Stimulated activated memory B cell treated with anti-CD40 and anti-IgM and Interleukin-4, amounts not matched to agents 10 μg/mL and 1 μg/mL and 100 μg/mL, for 72 hours (primary cell): ENCODE measurements at regions not wholly inside any gene's neighbourhood (a gene's known extent, or its start where the extent isn't known, plus 50 kb on each side); places are given as distances from the start of the nearest gene placed in this dataset.
"Not testable (repeated sequence)": the region's sequence is repeated elsewhere in the genome, so short reads cannot be mapped to it uniquely, and the experiment has no call there.

Experiments used
- ATAC-seq: fragments of 150-1000 bp; cut with Tn5 transposase; 2 replicates; pipeline ENCODE4 v1.10.0; 2021
- H3K27ac Mint-ChIP-seq: one replicate; pipeline ENCODE4 v1.8.0; 2022; ENCODE audit warnings: mild to moderate bottlenecking, mixed read lengths
- H3K27me3 Mint-ChIP-seq: one replicate; pipeline ENCODE4 v1.8.0; 2022; ENCODE audit warnings: mixed read lengths
- H3K36me3 Mint-ChIP-seq: one replicate; pipeline ENCODE4 v1.8.0; 2022; ENCODE audit warnings: mixed read lengths
- H3K4me1 Mint-ChIP-seq: one replicate; pipeline ENCODE4 v1.8.0; 2022; ENCODE audit warnings: mixed read lengths
- H3K4me3 Mint-ChIP-seq: one replicate; pipeline ENCODE4 v1.8.0; 2022; ENCODE audit warnings: mild to moderate bottlenecking, moderate library complexity, mixed read lengths
- H3K9me3 Mint-ChIP-seq: one replicate; pipeline ENCODE4 v1.8.0; 2022; ENCODE audit warnings: mixed read lengths

DNA sequence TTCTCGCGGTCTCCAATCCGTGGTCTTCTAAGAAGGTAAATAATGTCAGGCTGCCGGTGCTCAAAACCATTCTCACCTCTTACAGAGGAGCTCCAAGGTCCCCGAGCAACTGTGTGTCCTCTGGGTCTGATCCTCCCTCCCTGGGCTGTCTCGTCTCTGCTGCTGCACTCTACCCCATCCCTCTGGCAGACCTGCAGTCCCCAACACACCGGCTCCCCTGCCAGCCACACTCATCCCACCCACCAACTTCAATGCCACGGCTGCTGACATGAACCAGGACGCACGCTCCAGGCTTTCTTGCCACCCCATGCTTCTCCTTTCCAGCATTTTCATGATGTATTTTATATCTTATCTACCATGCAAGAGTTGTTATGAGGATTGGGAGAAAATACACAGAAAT is 559.5 kb upstream of the SALL3 start:
- Mint-ChIP-seq H3K27me3 (peaks cover 9% of the 10 kb centered on the region), H3K27ac (no peak overlapping the region), H3K9me3 (no peaks in the 10 kb centered on the region), H3K4me1 (no peaks in the 10 kb centered on the region), H3K36me3 (no peaks in the 10 kb centered on the region), H3K4me3 (no peak overlapping the region)
- ATAC-seq = no peak

GRCh38 chr18:78421392-78421791 is 558.2 kb upstream of the SALL3 start:
- Mint-ChIP-seq H3K4me3 (no peak overlapping the region), H3K4me1 (no peaks in the 10 kb centered on the region), H3K9me3 (no peaks in the 10 kb centered on the region), H3K27me3 (peaks cover 9% of the 10 kb centered on the region), H3K27ac (no peak overlapping the region), H3K36me3 (no peaks in the 10 kb centered on the region)
- peak; percentile 43 for ATAC-seq

- Mint-ChIP-seq H3K27me3 (peaks cover 9% of the 10 kb centered on the region), H3K4me1 (no peaks in the 10 kb centered on the region), H3K27ac (no peak overlapping the region), H3K36me3 (no peaks in the 10 kb centered on the region), H3K9me3 (no peaks in the 10 kb centered on the region), H3K4me3 (no peak overlapping the region)
- ATAC-seq = no peak
Observed at GRCh38 chr18:78422336-78422735, 557.3 kb upstream of the SALL3 start.

- H3K27me3 Mint-ChIP-seq = peaks cover 9% of the 10 kb centered on the region
- H3K36me3 Mint-ChIP-seq = no peaks in the 10 kb centered on the region
- H3K4me3 Mint-ChIP-seq = no peak overlapping the region
- ATAC-seq = no peak
- H3K9me3 Mint-ChIP-seq = no peaks in the 10 kb centered on the region
- no peak overlapping the region for H3K27ac Mint-ChIP-seq
- no peaks in the 10 kb centered on the region for H3K4me1 Mint-ChIP-seq
Observed at GRCh38 chr18:78423811-78424210, 555.8 kb upstream of the SALL3 start.

- no peak overlapping the region for H3K27ac Mint-ChIP-seq
- no peaks in the 10 kb centered on the region for H3K36me3 Mint-ChIP-seq
- no peak overlapping the region for H3K4me3 Mint-ChIP-seq
- H3K4me1 Mint-ChIP-seq = no peaks in the 10 kb centered on the region
- peaks cover 9% of the 10 kb centered on the region for H3K27me3 Mint-ChIP-seq
- H3K9me3 Mint-ChIP-seq = no peaks in the 10 kb centered on the region
- ATAC-seq = no peak
Observed at GRCh38 chr18:78424403-78425018, 555.1 kb upstream of the SALL3 start.

DNA sequence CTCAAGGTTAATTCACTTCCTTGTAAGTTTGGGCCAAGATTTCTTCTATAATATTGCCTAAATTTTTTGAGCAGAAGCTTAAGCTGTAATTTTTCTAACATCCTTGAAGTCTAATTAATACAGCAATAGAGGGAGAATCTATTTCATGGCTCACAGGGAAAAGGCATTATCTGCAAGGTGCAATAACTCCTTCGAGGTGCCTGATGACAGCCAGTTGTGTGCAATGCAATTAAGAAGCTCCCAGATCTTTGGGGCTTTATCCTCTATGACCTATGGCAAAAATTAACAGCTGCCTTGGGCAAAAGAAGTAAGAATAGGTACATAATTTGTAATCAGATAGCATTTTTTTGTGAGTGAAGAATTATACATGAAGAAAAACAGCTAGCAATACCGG is 554.6 kb upstream of the SALL3 start:
- H3K27me3 Mint-ChIP-seq = peaks cover 9% of the 10 kb centered on the region

GRCh38 chr18:78427081-78427480 is 552.5 kb upstream of the SALL3 start:
- H3K27ac Mint-ChIP-seq = no peak overlapping the region
- no peak overlapping the region for H3K4me3 Mint-ChIP-seq
- H3K27me3 Mint-ChIP-seq = peaks cover 13% of the 10 kb centered on the region
- no peak for ATAC-seq
- H3K36me3 Mint-ChIP-seq = no peaks in the 10 kb centered on the region
- H3K9me3 Mint-ChIP-seq = peaks cover 3% of the 10 kb centered on the region
- no peaks in the 10 kb centered on the region for H3K4me1 Mint-ChIP-seq

More for the DNA sequence above, 554.6 kb upstream of the SALL3 start:
- Mint-ChIP-seq H3K4me1 (no peaks in the 10 kb centered on the region), H3K4me3 (no peak overlapping the region), H3K9me3 (no peaks in the 10 kb centered on the region), H3K27ac (no peak overlapping the region), H3K36me3 (no peaks in the 10 kb centered on the region)
- ATAC-seq = no peak

- no peaks in the 10 kb centered on the region for H3K36me3 Mint-ChIP-seq
- H3K4me1 Mint-ChIP-seq = no peaks in the 10 kb centered on the region
- H3K27me3 Mint-ChIP-seq = peaks cover 8% of the 10 kb centered on the region
- H3K4me3 Mint-ChIP-seq = no peak overlapping the region
- no peak overlapping the region for H3K27ac Mint-ChIP-seq
- ATAC-seq = peak; percentile 41
- peaks cover 3% of the 10 kb centered on the region for H3K9me3 Mint-ChIP-seq
Observed at GRCh38 chr18:78429127-78430108, 550.2 kb upstream of the SALL3 start.

- Mint-ChIP-seq H3K4me1 (no peaks in the 10 kb centered on the region), H3K4me3 (no peak overlapping the region), H3K27ac (no peak overlapping the region), H3K9me3 (peaks cover 3% of the 10 kb centered on the region), H3K36me3 (no peaks in the 10 kb centered on the region), H3K27me3 (peaks cover 8% of the 10 kb centered on the region)
- ATAC-seq = no peak
Observed at GRCh38 chr18:78430131-78430758, 549.4 kb upstream of the SALL3 start.

DNA sequence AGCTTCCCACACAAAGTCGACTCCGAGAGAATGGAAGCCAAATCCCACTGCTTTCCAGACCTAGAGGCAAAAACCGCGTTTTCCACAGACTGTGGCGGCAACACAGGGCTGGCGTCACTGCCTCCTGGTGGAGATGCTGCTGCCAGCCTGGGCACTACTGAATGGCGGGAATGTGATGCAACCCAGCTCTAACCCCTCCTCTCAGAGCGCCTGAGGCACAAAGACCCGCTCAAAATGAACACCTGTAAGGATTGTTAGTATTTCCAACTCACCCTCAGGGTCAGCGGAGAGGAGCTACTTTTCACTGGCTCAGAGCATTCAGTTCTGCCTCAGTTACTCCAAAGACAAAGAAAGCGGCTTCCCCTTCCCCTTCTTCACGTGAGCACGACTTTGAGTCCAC is 548.0 kb upstream of the SALL3 start:
- ATAC-seq = no peak
- H3K4me3 Mint-ChIP-seq = no peak overlapping the region
- no peak overlapping the region for H3K27ac Mint-ChIP-seq
- no peaks in the 10 kb centered on the region for H3K36me3 Mint-ChIP-seq
- H3K9me3 Mint-ChIP-seq = peaks cover 3% of the 10 kb centered on the region
- no peaks in the 10 kb centered on the region for H3K4me1 Mint-ChIP-seq
- H3K27me3 Mint-ChIP-seq = peaks cover 8% of the 10 kb centered on the region

GRCh38 chr18:78433562-78433961 is 546.1 kb upstream of the SALL3 start:
- ATAC-seq = no peak
- H3K9me3 Mint-ChIP-seq = peaks cover 3% of the 10 kb centered on the region
- no peaks in the 10 kb centered on the region for H3K4me1 Mint-ChIP-seq
- H3K27ac Mint-ChIP-seq = no peak overlapping the region
- H3K27me3 Mint-ChIP-seq = peaks cover 8% of the 10 kb centered on the region
- no peak overlapping the region for H3K4me3 Mint-ChIP-seq
- H3K36me3 Mint-ChIP-seq = no peaks in the 10 kb centered on the region

- peaks cover 7% of the 10 kb centered on the region for H3K27me3 Mint-ChIP-seq
- no peaks in the 10 kb centered on the region for H3K9me3 Mint-ChIP-seq
- H3K36me3 Mint-ChIP-seq = no peaks in the 10 kb centered on the region
- ATAC-seq = no peak
- no peaks in the 10 kb centered on the region for H3K4me1 Mint-ChIP-seq
- no peak overlapping the region for H3K27ac Mint-ChIP-seq
- no peak overlapping the region for H3K4me3 Mint-ChIP-seq
Observed at GRCh38 chr18:78436110-78436509, 543.5 kb upstream of the SALL3 start.

DNA sequence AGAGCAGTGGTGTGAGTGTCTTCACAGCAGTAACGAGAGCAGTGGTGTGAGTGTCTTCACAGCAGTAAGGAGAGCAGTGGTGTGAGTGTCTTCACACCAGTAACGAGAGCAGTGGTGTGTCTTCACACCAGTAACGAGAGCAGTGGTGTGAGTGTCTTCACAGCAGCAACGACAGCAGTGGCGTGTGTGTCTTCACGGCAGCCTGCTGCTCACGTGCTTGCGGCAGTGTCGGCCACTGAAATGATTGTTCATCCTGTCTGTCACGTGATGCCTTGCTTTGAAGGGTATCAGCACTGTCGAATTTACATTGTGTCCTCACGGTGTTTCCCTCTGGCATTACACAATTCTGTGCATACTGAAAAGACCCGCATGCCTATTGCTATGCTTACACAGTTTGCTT is 541.4 kb upstream of the SALL3 start:
- not testable (repeated sequence) for H3K4me3 Mint-ChIP-seq, H3K4me1 Mint-ChIP-seq, H3K27ac Mint-ChIP-seq, H3K36me3 Mint-ChIP-seq, H3K9me3 Mint-ChIP-seq, ATAC-seq, H3K27me3 Mint-ChIP-seq

DNA sequence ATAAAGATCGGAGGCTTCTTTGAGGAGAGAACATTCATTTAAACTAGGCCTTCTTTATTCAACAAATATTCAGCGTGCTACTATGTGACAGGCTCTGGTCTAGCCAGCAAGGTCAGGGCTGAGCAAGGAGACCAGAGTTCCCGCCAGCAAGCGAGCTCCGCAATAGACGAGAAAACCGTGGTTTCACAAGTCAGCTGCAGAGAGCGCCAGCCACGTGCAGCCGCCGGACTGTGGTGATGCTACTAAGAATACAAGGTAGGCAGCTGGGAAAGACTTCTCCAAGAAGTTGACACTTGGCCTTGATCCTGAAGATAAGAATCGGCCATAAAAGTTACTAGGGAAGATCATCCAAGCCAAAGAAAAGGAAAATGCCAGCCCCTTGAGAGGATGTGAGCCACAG is 533.7 kb upstream of the SALL3 start:
- Mint-ChIP-seq H3K36me3 (no peaks in the 10 kb centered on the region), H3K27ac (no peak overlapping the region), H3K9me3 (no peaks in the 10 kb centered on the region), H3K27me3 (no peaks in the 10 kb centered on the region), H3K4me1 (no peaks in the 10 kb centered on the region), H3K4me3 (no peak overlapping the region)
- no peak for ATAC-seq

DNA sequence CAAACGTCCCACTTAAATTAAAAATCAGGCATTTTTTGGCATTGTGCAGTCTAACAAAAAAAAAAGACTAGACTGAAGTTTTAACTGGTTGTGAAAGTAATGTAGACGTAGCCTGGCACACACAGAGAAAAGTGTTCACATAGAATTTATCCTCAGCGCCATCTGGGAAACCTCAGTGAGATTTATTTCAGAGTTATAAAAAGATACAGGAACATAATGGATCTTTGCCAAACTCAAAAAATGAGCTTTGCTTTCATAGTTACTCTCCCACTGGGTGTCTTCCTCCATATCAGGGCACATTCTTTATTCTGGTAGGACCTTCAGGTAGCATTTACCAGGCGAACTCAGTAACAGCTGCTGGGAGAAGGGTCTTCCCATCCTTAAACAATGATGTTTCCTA is 532.4 kb upstream of the SALL3 start:
- Mint-ChIP-seq H3K27ac (no peak overlapping the region), H3K9me3 (no peaks in the 10 kb centered on the region), H3K27me3 (no peaks in the 10 kb centered on the region), H3K4me1 (no peaks in the 10 kb centered on the region), H3K4me3 (no peak overlapping the region), H3K36me3 (no peaks in the 10 kb centered on the region)
- no peak for ATAC-seq

GRCh38 chr18:78448106-78448505 is 531.5 kb upstream of the SALL3 start:
- H3K36me3 Mint-ChIP-seq = no peaks in the 10 kb centered on the region
- H3K27me3 Mint-ChIP-seq = no peaks in the 10 kb centered on the region
- no peak for ATAC-seq
- H3K9me3 Mint-ChIP-seq = no peaks in the 10 kb centered on the region
- H3K27ac Mint-ChIP-seq = no peak overlapping the region
- no peaks in the 10 kb centered on the region for H3K4me1 Mint-ChIP-seq
- no peak overlapping the region for H3K4me3 Mint-ChIP-seq
